ENCODE measurements at regions not wholly inside any gene's neighbourhood (a gene's known extent, or its start where the extent isn't known, plus 50 kb on each side); places are given as distances from the start of the nearest gene placed in this dataset.
"Not testable (repeated sequence)": the region's sequence is repeated elsewhere in the genome, so short reads cannot be mapped to it uniquely, and the experiment has no call there.

DNA sequence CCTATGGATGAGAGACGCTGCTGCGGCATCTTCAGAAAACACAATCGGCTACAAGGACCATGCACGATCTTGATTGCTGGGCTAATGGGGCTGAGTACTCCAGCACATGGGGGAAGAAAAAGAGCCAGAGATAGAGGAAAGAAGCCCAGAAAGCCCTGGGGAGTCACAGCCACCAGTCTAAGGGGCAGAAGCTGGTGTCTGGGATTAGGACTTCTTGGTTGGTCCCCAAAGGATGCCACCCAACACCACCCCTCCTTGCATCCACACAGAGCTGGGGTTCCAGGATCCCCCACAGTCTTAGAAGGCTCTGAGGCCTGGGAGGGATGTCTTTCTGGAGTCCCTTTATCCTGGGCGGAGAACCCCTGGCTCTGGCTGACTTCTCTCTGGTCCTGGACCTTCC, 98.4 kb upstream of the TARDBP start:
- DNase-seq, result no peak

DNA sequence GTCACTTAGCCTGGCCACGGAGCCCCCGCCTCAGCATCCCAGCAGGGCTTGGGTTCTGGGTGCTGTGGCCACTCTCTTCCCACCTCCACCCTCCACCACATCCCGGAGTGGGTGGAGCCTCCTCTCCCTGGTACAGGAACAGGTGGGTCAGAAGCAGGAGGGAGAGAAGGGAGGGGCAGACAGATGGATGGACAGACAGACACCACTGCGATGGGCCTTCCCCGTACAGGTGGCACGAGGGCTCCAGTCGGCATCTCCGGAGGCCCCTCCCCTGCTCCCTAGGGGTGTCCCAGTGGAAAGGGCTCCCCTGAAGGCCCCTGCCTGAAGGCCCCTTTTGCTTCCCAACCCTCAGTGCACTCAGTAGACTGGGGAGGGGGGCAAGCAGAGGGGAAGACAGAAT, 96.9 kb upstream of the TARDBP start:
- DNase-seq, result no peak

DNA sequence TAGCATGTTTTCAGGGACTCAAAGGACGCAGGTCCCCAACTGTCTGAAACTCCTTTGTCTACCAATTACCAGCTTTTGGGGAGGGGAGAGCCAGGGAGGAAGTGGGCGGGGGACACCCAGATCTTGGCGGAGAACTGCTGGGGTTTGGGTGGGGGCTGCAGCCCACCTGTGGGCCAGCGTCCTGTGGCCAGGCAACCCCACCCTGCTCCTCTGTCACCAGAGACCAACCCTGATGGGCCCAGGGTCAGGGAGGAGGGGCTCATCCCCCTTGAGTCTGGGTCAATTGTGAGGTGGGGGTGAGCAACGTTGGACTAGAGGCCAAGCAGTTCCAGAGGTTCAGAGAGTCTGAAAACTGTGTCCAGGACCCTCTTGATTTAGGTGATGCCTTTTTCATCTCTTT, 96.1 kb upstream of the TARDBP start:
- DNase-seq, result no peak

DNA sequence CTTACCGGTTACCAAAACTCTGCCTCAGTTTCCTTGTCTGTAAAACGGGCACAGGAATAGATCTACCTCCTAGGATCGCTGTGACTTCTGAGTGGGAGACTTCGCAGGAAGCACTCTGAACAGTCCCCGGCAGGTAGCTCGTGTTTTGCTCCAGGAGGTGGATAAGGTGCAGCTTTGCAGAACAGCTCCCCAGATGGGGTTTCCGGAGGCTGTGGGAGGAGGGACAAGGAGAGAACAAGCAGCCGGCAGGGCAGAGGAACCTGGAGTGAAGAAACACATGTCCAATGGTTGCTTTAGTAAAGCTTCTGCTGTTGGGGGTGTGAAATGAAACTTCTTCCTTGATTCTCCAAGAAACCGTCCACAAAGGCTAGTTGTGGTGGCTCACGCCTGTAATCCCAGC, 95.5 kb upstream of the TARDBP start:
- no peak for DNase-seq

DNA sequence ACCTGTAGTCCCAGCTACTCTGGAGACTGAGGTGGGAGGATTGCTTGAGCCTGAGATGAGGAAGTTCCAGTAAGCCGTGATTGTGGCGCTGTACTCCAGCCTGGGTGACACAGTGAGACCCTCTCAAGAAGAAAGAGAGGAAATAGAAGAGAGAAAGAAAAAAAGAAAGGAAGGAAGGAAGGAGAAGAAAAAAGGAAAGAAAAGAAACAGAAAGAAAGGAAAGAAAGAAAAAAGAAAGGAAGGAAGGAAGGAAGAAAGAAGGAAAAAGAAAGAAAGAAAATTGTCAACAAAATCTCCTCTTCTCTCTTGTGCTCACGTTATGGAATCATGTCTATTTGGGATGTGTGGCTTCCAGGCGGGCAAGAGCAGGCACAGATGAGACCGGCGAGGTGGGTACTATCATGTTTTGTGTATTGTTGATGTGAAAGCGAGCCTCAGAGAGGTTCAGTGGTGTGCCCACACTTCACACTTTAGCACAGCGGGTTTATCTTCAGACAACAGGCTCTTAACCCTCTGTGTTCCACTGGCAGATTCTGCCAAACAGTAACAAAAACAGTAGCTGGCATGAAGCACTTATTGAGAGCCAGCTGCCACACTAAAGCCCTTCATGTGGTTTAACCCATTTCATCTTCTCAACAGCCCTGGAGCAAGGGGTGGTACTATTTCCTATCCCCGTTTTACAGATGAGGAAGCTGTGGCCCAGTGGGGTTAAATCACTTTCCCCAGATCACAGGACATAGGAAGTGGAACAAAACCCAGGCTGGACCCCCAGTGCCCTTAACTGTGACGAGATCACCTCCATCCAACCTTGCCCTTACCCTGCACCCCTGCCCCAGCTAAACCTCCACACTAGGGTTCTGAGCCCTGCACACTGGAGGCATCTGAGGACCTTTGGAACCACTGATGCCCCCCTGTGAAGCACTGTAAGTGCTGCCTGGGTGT, 94.7 kb upstream of the TARDBP start:
- peak; percentile 69 for DNase-seq

DNA sequence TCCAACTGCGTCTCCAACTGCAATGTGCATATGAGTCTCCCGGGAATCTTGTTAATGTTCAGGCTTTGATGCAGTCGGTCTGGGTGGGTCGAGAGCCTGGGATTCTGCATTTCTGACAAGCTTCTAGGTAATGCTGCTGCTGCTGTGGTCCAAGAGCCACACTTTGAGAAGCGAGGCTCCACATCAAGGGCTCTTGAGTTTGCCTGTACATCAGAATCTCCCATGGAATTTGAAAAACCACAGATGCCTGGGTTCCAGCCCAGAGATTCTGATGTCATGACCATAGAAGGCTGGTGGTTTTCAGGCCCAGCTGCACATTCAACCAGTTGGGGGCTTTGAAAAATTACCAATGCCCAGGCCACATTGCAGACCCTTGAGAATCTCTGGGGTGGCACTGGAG, 93.9 kb upstream of the TARDBP start:
- peak; percentile 59 for DNase-seq

DNA sequence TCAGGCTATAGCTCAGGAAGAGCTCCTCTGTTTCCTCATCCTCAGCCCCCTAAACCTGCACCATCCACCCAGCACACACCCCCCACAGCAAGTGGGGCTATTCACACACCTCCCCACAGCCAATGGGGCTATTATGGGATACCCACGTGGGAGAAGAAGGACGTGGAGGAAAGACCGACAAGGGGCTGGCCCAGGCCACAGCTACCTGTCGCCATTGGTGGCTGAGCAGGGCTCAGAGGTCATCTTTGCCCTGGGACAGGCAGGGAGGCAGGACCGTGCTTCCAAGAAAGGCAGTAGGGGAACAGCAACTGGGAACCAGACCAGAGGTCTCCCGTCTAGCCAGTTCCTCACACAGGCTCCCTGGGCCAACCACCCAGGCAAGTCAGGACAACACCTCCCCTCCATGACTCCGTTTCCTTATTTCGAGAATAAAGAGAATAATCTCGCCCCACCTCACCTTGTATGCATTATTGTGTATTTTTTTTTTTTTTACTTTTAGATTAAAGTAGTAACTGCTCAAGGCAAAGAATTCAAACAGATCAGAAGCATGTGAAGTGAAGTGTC, 92.3 kb upstream of the TARDBP start:
- DNase-seq, result no peak

DNA sequence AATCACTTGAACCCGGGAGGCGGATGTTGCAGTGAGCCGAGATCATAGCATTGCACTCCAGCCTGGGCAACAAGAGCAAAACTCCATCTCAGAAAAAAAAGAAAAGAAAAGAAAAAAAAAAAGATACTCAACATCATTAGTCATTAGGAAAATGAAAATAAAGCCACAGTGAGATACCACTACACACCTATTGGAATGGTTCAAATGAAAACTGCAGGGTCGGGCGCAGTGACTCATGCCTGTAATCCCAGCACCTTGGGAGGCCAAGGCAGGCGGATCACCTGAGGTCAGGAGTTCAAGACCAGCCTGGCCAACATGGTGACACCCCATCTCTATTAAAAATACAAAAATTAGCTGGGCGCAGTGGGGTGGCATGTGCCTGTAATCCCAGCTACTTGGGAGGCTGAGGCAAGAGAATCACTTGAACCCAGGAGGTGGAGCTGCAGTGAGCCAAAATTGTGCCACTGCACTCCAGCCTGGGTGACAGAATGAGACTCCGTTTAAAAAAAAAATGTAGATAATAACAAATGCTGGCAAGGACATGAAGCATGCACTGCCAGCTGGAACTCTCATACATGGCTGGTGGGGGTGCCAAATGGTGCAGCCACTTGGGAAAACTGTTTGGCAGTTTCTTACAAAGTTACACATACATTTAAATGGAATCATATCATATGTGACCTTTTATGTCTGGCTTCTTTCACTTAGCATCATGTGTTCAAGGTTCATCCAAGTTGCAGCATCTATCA, 90.0 kb upstream of the TARDBP start:
- DNase-seq, result not testable (repeated sequence)

DNA sequence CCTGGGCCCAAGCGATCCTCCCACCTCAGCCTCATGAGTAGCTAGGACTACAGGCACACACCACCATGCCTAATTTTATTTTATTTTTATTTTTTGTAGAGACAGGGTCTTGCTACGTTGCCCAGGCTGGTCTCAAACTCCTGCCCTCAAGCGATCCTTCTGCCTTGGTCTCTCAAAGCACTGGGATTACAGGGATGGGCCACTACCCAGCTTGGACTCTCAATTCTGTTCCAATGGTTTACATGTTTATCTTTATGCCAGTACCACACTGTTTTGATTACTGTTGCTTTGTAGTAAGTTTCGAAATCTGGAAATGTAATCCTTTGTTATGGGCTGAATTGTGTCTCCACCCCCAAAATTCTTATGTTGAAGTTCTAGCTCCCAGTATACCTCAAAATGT, 88.4 kb upstream of the TARDBP start:
- no peak for DNase-seq

DNA sequence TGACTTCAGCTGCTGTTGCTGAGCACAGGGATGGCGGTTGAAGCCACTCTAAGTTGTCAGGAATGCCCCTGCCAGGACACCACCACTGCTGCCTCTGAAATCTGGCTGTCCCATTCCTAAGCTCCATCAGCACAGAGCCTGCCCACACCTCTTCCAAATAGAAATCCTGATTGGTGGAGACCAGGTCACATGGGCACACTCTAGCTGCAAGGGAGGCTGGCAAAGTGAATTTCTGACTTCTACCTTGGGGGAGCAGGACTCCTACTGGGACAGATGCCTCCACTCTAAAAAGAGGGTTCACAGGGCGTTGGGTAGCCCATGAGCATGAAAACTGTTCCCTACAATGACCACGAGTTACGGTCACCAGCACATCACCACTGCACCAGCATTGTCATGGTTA, 83.8 kb upstream of the TARDBP start:
- DNase-seq, result no peak

DNA sequence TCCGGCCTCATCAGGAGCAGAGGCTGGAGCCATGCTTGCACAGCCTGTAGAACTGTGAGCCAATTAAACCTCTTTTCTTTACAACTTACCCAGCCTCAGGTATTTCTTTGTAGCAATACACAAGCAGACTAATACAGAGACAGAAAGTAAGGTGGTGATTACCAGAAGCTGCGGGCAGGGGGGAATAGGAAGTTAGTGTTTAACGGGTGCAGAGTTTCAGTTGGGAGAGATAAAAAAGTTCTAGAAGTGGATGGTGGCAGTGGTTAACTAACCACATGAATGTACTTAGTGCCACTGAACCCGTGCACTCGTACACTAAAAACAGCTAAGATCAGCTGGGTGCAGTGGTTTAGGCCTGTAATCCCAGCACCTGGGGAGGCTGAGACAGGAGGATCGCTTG, 80.4 kb upstream of the TARDBP start:
- DNase-seq, result no peak

DNA sequence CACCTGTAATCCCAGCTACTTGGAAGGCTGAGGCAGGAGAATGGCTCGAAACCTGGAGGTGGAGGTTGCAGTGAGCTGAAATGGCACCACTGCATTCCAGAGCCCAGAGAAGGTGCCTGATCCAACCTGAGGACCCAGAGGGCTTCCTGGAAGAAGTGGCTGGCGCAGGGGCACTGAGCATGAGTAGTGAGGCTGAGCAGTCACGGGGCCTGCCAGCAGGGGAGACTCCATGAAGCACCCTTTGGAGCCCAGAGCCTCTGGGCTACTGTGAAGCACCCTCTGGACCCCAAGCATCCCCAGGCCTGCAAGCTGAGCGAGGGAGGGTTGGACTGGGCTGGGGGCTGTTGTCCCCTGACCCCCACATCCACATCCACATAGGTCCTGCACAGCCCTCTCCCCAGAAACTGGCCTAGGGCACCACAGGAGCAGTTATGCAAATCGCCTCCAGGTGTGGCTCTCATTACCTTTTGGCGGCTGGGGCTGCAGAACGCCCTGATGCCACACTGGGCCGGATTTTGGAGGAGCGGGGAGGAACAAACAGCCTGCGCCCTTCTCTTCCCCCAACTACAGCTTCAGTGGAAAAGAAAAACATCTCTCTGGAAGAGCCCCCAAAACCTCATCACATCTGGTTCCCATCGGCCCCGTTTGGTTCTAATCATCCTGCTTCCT, 78.2 kb upstream of the TARDBP start:
- DNase-seq, result no peak

DNA sequence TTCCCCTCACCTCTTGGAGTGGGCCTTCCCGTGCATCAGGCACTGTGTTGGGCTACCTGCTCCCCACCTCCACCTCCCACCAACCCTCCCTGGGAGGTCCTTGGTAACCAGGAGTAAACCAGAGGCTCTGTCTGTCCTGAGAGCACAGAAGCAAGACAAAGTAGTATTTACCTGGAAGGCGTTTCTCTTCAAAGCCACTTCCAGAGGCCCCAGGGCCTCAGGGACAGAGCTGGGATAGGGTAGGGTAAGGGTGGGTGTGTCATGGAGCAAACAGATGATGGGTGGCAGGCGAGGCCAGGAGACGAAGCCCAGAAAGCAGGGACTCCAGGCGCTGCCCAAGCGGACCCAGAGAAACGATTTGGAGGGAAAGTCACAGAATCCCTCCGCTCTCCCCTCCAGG, 77.2 kb upstream of the TARDBP start:
- no peak for DNase-seq

DNA sequence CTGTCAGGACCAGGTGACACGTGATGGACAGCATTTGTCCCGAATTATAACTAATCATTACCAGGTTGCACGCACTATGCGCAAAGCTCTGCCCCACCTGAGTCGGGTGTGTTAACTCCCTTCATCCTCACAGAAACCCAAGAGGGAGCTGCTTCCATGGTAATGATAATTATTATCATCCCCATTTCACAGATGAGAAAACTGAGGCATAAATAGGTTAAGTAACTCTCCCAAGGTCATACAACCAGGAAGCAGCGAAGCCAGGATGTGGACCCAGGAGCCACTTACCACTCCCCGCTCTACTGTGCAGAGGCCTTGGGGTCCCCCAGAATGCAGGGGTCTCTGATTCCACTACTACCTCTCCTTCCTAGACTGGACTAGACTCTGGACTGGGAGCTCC, 76.7 kb upstream of the TARDBP start:
- no peak for DNase-seq

DNA sequence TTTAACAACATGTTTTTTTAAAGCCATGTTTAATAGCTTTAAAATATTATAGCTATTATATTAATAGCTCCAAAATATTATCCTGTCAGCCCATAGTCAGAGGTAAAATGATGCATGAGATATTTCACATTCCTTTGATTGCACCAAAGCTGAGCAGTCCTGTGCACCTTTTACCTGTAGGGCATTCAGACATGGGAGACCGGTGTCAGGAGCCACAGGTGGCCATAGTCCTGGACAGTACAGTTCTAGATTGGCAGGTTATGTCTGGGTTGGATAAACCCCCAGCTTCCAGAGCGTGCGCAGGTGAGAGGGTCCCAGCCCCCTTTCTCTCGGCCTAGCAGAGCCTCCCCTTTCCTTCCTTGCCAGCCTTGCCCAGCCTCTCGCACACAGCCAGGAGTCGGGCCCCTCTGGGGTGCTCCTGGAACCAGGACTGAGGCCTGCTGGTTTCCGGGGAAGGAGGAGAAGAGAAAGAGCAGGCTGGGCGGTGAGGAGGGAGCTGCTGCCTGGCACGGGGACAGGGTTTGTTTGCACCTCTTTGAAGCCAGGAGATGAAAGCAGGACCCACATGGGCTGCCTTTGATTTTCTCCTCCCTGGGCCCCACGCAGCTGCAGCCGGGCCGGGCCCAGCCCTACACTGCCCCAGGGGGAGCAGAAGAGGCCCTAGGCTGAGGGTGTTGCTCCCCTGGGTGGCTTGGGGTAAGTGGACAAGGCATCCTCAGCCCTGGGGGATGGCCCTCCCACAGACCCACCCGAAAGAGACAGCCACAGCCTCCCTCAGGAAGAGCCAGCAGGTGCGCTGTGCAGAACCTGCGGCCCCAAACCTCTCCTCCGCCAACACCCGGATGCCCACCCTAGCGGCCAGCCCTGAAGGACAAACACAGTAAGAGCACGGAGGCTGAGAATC, 75.2 kb upstream of the TARDBP start:
- no peak for DNase-seq

DNA sequence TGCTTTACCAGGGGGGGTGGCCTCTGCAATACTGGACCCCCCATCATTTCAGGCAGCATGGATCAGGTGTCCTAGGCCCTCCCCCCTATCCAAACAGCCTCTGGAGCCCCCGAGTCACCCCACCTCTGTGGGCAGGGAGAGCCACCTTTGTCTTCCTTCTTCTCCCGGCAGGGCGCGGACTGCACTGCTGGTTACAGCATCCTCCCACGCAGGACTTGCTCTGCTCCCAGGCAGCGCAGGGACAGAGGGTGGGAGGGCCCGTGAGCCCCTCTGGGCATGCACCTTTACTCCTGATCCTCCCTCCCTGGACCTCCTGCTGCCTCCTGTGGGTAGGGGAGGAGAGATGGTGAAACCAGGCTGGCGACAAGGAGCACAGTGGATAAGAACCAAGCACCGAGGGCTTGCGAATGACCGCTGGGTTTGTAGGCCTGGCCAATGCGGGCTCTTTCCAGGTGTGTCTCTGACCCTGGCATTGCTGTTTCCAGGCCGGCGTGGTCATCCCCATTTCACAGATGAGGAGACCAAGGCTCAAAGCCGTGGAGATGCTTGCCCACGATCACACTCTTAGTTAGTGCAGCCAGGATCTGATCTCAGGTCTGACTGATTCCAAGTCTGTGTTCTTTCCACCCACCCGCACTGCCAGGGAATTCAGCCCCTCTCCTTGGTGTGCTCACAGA, 73.6 kb upstream of the TARDBP start:
- DNase-seq, result no peak

DNA sequence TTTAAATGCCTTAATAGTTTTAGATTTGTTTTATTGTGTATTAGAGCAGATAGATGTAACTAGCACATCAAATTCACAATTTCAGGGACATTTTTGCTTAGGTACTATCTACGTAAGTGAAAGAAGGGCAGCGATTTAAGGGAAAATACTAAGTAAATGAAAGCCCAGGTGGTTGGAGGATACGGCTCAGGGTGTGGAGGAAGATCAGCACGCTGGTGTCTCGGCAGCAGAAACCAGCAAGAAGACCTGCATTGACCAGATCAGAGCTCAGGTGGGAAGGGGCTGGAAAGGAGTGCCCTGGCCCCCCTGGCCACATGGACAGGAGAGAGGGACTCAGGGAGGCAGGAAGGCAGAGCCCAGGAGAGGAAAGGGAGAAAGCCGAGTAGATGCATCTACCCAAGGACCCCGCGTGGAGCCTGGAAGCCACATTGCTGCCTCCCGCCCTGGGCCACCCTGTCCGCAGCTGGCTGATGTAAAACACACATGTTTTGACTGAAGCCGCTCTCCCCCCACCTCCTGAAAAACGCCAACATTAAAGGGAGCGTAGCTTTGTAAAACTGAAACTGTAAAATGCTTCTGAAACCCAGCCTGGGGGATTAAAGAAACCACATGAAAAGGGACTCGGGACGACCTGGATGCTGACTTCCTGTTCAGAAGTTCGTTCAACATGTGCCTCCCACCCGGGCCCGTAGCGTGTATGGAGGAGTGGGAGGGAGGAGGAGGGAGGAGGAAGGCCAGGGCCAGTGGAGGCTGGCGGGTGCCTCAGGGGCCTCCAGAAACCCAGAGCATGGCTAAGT, 72.6 kb upstream of the TARDBP start:
- no peak for DNase-seq

DNA sequence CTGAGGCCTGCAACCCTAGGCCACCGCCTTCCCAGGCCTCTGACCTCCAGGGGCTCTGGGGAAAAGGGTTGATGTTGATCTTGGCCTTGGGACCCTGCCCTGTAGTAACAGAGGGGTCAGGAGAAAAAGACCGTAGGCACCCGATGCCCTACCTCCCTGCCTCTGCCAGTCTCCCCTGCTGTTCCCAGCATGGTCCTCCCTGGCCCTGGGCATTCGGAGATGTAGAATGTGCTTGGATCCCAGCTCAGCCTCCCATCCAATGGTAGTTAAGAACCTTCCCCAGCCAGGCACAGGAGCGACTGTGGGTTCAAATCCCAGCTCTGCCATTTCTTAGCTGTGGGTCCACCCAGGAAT, 72.0 kb upstream of the TARDBP start:
- DNase-seq, result no peak

DNA sequence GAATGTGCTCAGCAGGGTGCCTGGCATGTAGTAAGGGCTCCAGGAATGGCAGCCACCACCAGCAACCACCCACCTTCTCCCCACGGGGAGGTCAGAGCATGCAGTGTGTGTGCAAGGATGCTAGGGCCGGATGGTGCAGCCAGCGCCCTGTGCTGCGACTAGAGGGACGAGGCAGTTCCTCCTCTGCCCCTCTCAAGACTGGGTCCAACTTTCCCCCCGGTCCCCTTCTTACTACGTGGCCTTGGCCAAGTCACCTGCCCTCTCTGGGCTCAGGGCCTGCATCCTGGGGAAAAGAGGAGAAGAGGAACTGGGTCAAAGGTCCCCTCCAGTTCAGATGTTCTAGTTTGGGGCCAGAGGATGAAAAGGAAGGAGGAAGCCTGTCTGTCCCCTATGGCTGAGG, 71.6 kb upstream of the TARDBP start:
- no peak for DNase-seq

DNA sequence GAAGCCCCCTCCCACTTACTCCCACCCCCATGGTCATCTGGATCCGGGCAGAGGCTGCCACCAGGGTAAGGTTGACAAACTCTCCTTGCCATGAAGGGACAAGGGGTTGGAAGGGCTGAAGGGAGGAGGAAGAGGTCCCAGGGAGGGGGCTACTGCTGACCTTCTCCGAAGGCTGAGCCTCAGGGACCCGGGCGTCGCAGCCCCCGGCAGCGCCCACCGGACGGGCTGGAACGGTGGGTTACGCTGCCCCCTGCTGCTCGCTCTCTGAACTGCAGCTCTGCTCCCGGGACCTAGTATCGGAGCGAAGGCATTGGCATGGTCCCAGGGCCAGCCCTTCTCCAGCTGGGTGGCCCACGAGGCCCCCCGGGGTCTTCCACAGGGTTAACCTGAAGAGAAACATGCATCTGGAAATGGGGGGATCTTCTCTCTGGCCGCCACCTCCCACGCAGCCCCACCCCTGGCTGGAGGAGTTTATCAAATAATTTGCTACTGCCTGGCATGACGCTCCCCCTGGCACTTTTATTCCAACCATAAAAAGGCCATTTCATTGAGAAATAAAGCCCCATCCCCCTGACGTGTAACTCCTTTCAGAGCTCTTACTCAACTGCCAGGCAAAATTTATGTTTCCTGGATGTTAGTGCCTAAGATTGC, 70.4 kb upstream of the TARDBP start:
- DNase-seq, result peak; percentile 33

DNA sequence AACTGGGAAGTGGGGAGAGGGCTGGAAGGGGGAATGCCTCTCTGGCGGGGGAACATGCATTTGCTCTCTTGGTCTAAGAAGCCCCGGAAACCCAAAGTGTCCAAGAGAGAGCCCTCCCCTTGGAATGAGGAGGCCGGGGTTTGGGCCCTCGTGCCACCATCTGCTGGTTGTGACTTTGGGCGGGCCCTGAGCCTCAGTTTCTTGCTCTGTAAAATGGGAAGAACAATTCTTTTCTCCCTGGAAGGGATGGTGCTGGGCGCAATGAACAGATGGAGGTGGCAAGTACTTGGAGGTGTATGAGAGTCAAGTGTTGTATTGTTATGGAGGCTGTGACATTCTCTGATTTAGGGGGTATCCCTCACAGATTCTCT, 69.9 kb upstream of the TARDBP start:
- no peak for DNase-seq

All from DMS79 treated with DMSO at 0.1 percent for 48 hours (cell line).